Mesothelial cell of epicardium (in vitro differentiated cells): ENCODE measurements at regions not wholly inside any gene's neighbourhood (a gene's known extent, or its start where the extent isn't known, plus 50 kb on each side); places are given as distances from the start of the nearest gene placed in this dataset.
"Not testable (repeated sequence)": the region's sequence is repeated elsewhere in the genome, so short reads cannot be mapped to it uniquely, and the experiment has no call there.

ENCODE experiments used
- DNase-seq, 2 experiments: peaks; one replicate each; pipeline ENCODE4 v3.0.0; 2021; ENCODE audit warnings: low spot score in 2 of 2; ENCODE audit not compliant: unreplicated experiment in 2 of 2
- H3K27ac Mint-ChIP-seq: 2 replicates; pipeline ENCODE4 v1.8.0; 2021; ENCODE audit warnings: mixed read lengths
- H3K27me3 Mint-ChIP-seq: 2 replicates; pipeline ENCODE4 v1.8.0; 2021; ENCODE audit warnings: low read depth, mixed read lengths
- H3K36me3 Mint-ChIP-seq: 2 replicates; pipeline ENCODE4 v1.8.0; 2021; ENCODE audit warnings: mixed read lengths
- H3K4me1 Mint-ChIP-seq: 2 replicates; pipeline ENCODE4 v1.8.0; 2021; ENCODE audit warnings: mixed read lengths
- H3K4me3 Mint-ChIP-seq: 2 replicates; pipeline ENCODE4 v1.8.0; 2021; ENCODE audit warnings: mild to moderate bottlenecking, moderate library complexity, mixed read lengths
- H3K9me3 Mint-ChIP-seq: 2 replicates; pipeline ENCODE4 v1.8.0; 2021; ENCODE audit warnings: mixed read lengths
- TF ChIP-seq, protein P1 (sequence below): fragments of 200-600 bp; sonication (generic); IDR thresholded peaks from one replicate; pipeline ENCODE4 v1.5.0; 2021; ENCODE audit warnings: antibody characterized with exemption; ENCODE audit not compliant: unreplicated experiment

DNA sequence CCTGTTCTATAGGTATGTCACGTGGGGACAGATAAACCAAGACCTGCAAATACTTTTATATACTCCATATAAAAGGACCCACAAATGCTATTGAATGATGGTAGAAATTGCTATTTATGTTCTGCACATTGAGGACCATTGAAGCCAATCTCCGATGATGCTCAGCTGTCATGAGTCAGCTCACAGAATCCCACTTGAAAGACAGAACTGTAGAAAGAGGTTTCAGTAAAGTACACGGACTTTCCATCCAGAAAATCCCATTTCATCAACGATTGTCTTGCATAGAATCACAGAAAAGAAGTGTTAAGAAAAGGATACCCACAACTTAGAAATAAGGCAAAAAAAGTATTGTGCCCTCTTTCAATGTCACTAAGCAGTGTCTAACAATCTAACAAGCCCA, 169.0 kb upstream of the COPS8 start:
- Mint-ChIP-seq H3K36me3 (no peaks in the 10 kb centered on the region), H3K9me3 (no peaks in the 10 kb centered on the region), H3K27me3 (no peaks in the 10 kb centered on the region), H3K4me3 (no peak overlapping the region), H3K27ac (no peak overlapping the region), H3K4me1 (peaks cover 37% of the 10 kb centered on the region)
- TF ChIP-seq, protein P1, sequence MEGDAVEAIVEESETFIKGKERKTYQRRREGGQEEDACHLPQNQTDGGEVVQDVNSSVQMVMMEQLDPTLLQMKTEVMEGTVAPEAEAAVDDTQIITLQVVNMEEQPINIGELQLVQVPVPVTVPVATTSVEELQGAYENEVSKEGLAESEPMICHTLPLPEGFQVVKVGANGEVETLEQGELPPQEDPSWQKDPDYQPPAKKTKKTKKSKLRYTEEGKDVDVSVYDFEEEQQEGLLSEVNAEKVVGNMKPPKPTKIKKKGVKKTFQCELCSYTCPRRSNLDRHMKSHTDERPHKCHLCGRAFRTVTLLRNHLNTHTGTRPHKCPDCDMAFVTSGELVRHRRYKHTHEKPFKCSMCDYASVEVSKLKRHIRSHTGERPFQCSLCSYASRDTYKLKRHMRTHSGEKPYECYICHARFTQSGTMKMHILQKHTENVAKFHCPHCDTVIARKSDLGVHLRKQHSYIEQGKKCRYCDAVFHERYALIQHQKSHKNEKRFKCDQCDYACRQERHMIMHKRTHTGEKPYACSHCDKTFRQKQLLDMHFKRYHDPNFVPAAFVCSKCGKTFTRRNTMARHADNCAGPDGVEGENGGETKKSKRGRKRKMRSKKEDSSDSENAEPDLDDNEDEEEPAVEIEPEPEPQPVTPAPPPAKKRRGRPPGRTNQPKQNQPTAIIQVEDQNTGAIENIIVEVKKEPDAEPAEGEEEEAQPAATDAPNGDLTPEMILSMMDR = no peak
- DNase-seq = no peak

DNA sequence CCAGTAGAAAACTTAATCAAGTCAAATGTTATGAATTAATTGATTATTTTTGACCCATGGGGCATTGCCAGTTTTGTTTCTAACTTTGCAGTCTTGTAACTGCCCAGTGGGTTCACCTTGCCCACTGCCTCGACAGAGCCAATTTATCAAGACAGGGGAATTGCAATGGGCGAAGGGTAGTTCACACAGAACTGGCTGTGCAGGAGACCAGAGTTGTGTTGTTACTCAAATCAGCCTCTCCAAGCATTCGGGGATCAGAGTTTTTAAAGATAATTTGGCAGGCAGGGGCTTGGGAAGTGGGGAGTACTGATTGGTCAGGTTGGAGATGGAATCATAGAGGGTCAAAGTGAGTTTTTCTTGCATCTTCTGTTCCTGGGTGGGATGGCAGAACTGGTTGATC, 168.5 kb upstream of the COPS8 start:
- peaks cover 35% of the 10 kb centered on the region for H3K4me1 Mint-ChIP-seq

DNA sequence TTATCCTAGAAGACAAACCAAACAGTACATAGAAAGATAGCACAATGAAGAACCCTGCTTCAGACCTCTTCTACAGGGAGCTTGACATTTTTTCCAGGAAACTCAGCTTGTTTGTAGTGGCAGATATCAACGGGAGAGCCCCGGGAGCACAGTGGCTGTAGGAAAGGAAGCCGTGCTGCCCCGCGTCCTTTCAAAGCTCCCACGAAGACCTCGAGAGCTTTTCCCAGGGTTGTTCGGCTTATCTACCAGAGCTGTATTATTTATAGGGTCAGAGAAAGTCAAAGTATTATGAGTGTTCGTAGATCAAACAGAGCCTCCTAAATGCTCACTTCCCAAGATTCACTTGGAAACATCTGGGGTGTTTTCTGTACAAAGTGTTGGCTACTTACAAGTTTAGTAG, 167.1 kb upstream of the COPS8 start:
- Mint-ChIP-seq H3K36me3 (no peaks in the 10 kb centered on the region), H3K27ac (peak overlapping the region; percentile 77), H3K4me1 (peaks cover 29% of the 10 kb centered on the region), H3K27me3 (no peaks in the 10 kb centered on the region), H3K4me3 (no peak overlapping the region), H3K9me3 (no peaks in the 10 kb centered on the region)
- no peak for DNase-seq
- TF ChIP-seq, protein P1 = no peak

More for the DNA sequence above, 168.5 kb upstream of the COPS8 start:
- no peak for DNase-seq
- Mint-ChIP-seq H3K27ac (peak overlapping the region; percentile 3), H3K27me3 (no peaks in the 10 kb centered on the region), H3K4me3 (no peak overlapping the region), H3K9me3 (no peaks in the 10 kb centered on the region), H3K36me3 (no peaks in the 10 kb centered on the region)
- TF ChIP-seq, protein P1 = no peak

DNA sequence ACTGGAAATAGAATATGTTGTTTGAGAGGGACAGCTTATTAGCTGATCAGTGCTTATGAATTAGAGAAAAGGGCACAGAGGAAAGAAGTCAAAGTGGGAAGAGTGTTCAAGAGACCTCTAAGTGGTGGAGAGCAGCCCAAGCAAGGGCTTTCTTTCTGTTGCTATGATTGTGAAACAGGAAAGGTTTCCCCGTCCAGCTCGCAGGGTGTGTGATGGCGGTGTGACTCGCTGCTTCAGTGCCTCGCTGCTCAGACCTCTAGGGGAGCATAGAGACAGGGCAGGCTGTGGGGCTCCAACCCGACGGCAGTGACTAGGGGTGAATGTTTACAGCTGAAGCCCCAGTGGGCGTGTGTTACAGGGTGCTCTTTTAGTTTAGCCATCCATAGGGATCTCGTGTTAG, 166.5 kb upstream of the COPS8 start:
- no peak for DNase-seq
- Mint-ChIP-seq H3K4me1 (peaks cover 29% of the 10 kb centered on the region), H3K9me3 (no peaks in the 10 kb centered on the region), H3K27ac (peak overlapping the region; percentile 77), H3K4me3 (no peak overlapping the region), H3K27me3 (no peaks in the 10 kb centered on the region), H3K36me3 (no peaks in the 10 kb centered on the region)
- TF ChIP-seq, protein P1 = no peak

DNA sequence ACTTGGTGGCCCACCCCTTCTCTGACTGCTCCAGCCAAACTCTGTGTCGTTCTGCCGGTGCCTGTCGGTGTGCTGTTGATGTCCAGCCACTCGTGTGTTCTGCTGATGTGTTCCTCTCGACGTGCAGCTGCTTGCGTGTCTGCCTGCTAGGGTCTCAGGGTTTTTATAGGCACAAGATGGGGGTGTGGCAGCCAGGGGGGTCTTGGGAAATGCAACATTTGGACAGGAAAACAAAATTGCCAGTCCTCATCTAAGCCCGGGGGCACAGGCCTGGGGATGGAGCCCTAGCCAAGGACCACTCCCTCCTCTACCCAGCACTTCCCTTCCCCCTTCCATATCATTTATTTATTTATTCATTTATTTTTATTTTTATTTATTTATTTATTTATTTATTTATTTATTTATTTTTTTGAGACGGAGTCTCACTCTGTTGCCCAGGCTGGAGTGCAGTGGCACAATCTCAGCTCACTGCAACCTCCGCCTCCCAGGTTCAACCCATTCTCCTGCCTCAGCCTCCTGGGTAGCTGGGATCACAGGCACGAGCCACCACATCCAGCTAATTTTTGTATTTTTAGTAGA, 165.8 kb upstream of the COPS8 start:
- peaks cover 29% of the 10 kb centered on the region for H3K4me1 Mint-ChIP-seq
- H3K9me3 Mint-ChIP-seq, H3K4me3 Mint-ChIP-seq, H3K27me3 Mint-ChIP-seq, DNase-seq, H3K36me3 Mint-ChIP-seq: not testable (repeated sequence)
- H3K27ac Mint-ChIP-seq = peak overlapping the region; percentile 34

DNA sequence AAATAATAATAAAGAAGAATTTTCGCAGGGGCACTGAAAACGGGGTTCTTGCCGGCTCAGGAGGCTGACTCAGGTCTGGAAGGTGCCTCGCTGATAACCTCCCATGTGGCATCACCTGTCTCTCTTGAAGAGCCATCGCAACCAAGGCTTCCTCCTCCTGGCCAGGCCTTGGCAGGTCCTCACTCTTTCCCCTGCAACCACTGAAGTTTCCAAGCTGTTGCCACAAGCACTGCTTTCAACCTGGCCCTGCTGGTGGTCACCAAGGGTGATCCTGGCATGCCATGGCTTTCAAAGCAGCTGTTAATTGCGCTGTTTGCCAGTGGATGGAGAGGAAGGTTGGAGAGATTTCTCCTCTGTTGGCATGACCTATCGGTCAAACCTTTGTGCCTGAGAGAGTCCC, 163.6 kb upstream of the COPS8 start:
- Mint-ChIP-seq H3K36me3 (no peaks in the 10 kb centered on the region), H3K27ac (no peak overlapping the region), H3K4me3 (no peak overlapping the region), H3K9me3 (peaks cover 4% of the 10 kb centered on the region), H3K27me3 (no peaks in the 10 kb centered on the region), H3K4me1 (peaks cover 41% of the 10 kb centered on the region)
- TF ChIP-seq, protein P1 = no peak
- DNase-seq = no peak
